Activated CD8-positive, alpha-beta memory T cell treated with anti-CD3 and anti-CD28 coated beads, Interleukin-2, amount 50 U/mL, for 24 hours (primary cell): ENCODE measurements at regions not wholly inside any gene's neighbourhood (a gene's known extent, or its start where the extent isn't known, plus 50 kb on each side); places are given as distances from the start of the nearest gene placed in this dataset.
"Not testable (repeated sequence)": the region's sequence is repeated elsewhere in the genome, so short reads cannot be mapped to it uniquely, and the experiment has no call there.

ENCODE experiments used
- DNase-seq: peaks from one replicate; pipeline ENCODE4 v3.0.0-alpha.2; 2020; ENCODE audit errors: extremely low read depth

DNA sequence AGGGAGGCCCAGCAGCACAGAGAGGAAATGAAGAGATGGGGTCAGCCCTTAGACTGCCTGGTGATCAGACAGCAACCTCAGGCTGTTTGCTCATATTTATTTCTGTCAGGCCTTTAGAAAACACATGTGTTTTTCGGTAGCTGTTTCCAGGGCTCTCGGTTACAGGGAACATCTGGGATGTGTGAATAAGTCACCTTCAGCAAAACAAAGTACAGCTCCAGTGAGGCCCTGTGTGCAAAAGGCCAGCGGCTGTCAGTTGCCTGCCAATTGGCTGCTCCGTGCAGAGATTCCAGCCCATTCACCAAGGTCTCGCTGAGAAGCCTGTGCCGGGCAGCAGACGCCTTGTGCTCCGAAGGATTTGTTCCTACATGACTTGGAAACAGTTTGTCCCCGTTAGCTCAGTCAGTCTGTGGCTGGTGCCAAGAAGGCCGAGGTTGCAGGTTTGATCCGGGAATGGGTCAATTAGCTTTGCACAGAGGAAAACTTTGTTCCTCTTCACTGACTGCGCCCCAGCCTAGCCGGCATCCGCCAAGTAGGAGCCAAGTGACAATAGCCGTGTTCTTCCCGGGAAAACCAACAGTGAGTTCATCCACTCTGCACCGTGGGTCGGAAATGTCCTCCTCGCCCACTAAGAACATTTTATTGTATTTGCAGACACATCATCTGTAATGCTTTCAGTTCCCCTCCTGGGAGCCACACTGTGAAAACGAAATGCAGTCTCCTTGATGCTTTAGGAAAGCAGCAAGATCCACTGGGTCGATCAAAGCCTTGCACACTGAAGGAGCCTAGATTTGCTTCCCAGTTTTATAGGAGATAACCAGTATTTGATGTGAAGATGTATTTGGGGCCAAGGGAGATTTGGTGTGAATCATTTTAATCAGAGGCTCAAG, 315.4 kb upstream of the CDYL start:
- DNase-seq, result no peak

- DNase-seq, result no peak
Measured at GRCh38 chr6:4459996-4460395, 316.2 kb upstream of the CDYL start.

- no peak for DNase-seq
Measured at GRCh38 chr6:4459032-4459431, 317.2 kb upstream of the CDYL start.

- no peak for DNase-seq
Measured at GRCh38 chr6:4451718-4452117, 316.3 kb upstream of the ECI2 start.

DNA sequence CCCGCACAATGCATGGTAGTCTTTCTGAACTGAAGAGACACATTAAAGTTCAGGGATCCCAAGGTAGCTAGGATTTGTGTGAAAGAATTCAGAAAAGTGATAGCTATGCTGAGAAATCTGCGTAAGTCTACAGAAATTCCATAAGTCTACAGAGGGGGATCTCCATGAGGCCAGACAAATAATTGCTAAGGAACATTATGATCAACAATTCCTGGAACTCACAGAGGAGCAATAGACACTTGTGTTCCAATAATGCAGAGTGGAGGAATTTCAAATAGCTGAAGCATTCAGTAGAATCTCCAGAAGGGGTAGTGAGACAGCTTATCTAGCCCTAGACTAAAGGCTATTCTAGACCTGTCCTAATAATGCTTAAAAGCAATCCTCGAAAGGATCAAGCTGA, 315.7 kb upstream of the ECI2 start:
- DNase-seq, result no peak

- no peak for DNase-seq
Measured at GRCh38 chr6:4450237-4450636, 314.9 kb upstream of the ECI2 start.

- no peak for DNase-seq
Measured at GRCh38 chr6:4449409-4449808, 314.0 kb upstream of the ECI2 start.

DNA sequence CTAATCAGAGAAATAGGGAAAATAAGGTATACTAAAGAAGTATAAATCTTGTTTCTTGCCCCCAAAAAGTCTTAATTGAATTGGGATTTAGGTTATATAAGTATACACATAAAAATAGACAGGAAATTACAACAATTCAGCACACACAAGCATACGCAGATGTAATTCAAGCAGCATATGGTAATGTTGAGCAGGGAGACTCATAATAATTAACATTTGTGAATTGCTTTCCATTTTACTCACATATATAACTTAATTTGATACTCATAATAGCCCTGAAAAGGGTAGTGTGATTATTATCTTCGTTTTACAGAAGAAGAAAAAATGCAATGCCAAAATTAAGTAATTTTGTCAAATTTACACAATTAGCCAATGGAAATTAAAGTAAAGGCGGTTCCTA, 313.5 kb upstream of the ECI2 start:
- DNase-seq, result no peak

DNA sequence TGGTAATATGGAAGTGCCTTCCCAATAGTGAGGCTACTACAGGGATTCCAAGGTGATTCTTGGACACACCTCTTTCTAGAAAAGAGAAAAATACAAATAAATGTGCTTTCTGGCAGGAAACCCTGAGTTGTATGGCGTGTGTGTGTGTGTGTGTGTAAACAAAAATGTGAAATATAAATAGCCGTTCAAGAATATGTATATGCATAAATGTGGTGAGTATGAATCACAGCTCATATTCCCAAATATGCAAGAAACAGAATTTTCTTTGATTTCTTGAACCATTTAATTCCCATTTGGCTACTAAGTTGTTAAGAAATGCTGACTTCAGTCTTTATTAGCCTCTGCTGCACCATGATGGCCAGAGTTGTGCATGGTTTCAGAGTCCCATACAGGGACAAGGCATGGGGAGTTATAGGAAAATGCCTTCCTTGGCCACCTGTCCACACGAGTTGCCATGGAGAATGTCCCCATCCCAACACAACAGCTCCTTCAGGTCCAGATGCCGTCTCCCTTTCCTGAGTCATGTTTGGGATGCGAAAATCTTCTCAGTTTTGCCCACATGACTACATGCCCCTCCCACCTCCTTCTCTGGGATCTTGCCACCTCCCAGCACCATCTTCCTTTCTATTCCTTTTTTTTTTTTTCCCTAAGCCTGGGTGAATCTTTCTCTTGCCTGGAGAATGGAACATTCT, 312.4 kb upstream of the ECI2 start:
- no peak for DNase-seq

DNA sequence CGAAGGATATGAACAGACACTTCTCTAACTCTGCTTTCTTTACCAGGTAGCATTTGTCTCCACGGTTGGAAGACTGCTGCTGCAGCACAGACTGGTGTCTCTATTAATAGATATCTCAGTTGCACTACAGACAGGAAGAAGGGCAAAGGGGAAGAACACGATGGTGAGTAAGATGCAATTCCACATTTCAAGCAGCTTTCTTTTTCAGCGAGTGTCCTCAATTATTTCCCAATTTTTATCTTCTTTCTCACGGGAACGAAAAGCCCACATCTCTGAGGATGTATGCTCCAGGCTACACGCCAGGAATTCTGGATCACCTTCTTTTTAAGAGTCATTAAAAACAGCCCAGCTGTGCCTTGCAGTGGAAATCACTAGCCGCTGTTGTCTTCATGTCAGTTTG, 311.6 kb upstream of the ECI2 start:
- DNase-seq, result no peak

DNA sequence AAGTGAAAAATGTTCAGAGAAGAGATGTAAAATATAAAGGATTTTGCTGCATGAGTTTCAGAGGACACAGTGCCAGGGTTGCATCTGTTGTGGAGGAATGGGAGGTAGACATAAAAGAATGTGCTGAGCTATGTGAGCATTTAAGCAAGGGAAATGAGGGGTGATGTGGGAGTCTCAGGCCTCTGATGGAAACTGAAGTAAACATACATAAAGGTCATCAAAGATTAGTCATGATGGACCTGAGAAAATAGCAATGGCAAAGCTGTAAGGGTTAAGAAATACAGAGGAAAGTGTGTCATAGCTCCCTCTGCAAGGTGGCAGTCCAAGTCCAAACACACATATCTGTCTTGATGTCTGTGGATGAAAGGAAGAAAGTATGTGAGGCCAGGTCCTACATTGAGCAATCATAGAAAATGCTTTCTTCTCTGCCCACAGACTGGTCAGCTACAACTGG, 306.6 kb upstream of the ECI2 start:
- no peak for DNase-seq

DNA sequence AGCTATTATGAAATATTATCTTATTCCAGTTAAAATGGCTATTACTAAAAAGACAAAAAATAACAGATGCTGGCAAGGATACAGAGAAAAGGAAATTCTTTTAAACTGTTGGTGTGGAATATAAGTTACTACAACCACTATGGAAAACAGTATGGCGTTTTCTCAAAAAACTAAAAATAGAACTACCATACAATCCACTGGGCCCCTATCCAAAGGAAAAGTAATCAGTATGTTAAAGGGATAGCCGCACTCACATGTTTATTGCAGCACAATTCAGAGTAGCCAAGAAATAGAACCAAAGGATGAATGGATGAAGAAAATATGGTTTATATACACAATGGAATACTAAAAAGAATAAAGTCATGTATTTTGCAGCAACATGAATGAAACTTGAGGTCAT, 303.8 kb upstream of the ECI2 start:
- DNase-seq, result no peak

GRCh38 chr6:4437342-4437741, 302.0 kb upstream of the ECI2 start:
- DNase-seq, result no peak

- no peak for DNase-seq
Measured at GRCh38 chr6:4435981-4436445, 300.6 kb upstream of the ECI2 start.

GRCh38 chr6:4434655-4435054, 299.3 kb upstream of the ECI2 start:
- DNase-seq, result no peak

DNA sequence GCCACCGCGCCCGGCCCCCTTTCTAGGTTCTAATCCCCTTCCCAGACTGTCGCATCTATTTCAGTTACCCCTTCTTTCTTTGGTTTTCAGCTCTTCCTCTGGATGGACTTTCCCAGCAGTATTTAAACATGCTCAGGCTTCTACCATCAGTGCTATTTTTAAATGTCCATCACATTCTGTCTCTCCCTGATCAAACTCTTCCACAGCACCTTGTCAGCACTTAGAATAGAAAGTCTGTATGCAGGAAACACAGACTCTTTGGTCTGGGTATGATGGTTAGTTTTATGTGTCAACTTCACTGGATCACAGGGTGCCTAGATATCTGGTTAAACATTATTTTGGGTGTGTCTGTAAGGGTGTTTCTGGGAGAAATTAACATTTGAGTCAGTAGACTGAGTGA, 297.8 kb upstream of the ECI2 start:
- DNase-seq, result no peak

DNA sequence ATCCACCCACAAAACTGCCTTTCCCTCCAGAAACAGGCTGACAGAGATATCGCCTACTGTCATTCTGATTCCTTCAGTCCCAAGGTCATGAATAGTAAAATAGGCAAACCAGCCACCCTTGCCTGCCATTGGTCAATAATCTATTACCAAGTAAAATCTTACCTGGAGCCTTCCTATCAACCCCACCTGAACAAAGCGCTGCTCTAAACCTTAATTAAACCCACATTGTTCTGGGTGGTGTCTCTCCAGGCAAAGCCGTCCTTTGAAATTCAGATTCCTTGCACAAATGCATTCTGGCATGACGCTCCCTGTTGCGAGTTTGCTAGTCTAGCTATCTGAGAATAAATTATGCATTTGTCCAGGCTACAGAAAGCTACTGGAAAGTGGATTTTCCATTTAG, 291.6 kb upstream of the ECI2 start:
- no peak for DNase-seq

DNA sequence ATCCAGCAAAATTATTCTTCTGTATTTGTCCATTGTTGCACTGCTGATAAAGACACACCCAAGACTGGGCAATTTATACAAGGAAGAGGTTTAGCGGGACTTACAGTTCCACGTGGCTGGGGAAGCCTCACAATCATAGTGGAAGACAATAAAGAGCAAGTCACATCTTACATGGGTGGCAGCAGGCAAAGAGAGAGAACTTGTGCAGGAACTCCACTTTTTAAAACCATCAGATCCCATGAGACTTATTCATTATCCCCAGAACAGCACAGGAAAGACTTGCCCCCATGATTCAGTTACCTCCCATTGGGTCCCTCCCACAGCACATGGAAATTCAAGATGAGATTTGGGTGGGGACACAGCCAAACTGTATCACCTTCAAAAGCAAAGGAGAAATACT, 286.5 kb upstream of the ECI2 start:
- no peak for DNase-seq

- no peak for DNase-seq
Measured at GRCh38 chr6:4420160-4420865, 284.9 kb upstream of the ECI2 start.

- DNase-seq, result no peak
Measured at GRCh38 chr6:4415549-4415948, 280.2 kb upstream of the ECI2 start.

DNA sequence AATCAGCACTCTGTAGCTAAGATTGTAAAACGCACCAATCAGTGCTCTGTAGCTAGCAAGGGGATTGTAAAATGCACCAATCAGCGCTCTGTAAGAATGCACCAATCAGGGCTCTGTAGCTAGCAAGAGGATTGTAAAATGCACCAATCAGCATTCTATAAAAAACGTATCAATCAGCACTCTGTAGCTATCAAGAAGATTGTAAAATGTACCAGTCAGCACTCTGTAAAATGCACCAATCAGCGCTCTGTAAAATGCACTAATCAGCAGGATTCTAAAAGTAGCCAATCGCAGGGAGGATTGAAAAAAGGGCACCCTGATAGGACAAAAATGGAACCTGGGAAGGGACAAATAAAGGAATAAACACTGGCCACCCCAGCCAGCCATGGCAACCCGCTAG, 278.7 kb upstream of the ECI2 start:
- not testable (repeated sequence) for DNase-seq

DNA sequence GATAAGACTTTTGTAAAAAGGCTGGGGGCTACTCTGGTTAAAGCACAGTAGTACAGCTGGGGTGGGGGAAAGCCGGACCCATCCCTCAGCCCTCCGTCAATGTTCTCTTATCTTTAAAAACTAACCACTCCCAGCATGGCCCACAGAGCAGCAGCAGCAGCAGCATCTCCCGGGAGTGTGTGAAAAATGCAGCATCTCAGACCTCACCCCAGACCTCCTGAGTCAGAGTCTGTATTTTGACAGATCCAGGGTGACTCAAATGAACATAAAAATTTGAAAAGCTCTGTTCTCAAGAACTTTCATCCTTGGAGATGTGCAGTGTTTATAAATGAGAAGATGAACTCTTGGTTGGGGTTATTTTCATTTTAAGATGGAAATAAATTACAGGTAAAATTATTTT, 277.7 kb upstream of the ECI2 start:
- DNase-seq, result no peak

- DNase-seq, result no peak
Measured at GRCh38 chr6:4412488-4412887, 277.1 kb upstream of the ECI2 start.
